ENCODE measurements at regions not wholly inside any gene's neighbourhood (a gene's known extent, or its start where the extent isn't known, plus 50 kb on each side); places are given as distances from the start of the nearest gene placed in this dataset.
"Not testable (repeated sequence)": the region's sequence is repeated elsewhere in the genome, so short reads cannot be mapped to it uniquely, and the experiment has no call there.

DNA sequence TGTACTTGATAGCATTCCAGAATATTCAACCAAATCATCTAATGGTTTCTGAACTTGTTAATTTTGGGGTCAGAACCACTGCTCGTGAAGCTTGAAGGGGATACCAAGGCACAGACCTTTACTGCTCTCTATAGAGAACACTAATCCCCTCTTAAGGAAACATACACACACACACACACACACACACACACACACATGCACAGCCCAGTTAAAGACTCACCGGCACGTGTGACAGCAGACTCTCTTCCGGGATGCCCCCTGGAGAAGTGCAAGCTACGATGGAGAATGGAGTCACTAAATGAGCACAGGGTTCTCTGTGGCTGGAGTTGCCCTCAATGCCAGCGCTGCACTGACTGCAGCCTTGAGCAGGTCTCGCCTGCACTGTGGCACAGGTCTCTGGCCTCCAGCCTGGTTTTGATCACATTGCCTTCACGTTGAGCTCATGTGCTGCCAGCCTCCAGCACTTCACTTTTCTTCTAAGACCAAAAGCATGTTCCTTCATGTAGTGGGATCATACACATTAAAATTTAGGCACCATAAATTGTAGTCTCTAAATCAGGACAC, 300.8 kb downstream of the POM121L12 start:
- no peaks in the 10 kb centered on the region for H3K27me3 ChIP-seq (ENCODE audit: control insufficient read depth, insufficient read depth, low read length)
- no peaks in the 10 kb centered on the region for H3K36me3 ChIP-seq (ENCODE audit: control insufficient read depth, insufficient read depth, low read length)
- H3K9ac ChIP-seq (ENCODE audit: low read length): no peak overlapping the region
- H3K4me1 ChIP-seq (ENCODE audit: control insufficient read depth, insufficient read depth, low read length): no peaks in the 10 kb centered on the region
- H3K4me3 ChIP-seq (ENCODE audit: low read length): no peak overlapping the region
- H3K9me3 ChIP-seq (ENCODE audit: control insufficient read depth, low read length): no peaks in the 10 kb centered on the region

DNA sequence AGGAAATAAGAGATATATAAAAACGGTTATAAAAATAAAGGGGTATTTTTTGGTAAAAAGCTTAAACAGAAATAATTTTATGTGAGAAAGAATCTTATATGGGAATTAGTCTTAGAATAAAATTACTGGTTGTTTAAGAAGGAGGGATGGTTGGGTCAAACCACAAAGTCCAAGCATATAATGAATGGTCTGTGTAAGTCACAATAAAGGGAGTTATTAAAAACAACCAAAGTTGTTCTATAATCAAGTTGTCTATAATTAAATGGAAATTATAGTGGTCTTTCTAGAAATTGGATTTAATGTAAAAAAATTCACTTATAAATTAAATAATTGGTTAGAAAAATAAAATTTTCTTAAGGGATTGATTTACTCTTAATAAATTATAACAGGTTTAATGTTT, 304.8 kb downstream of the POM121L12 start:
- no peaks in the 10 kb centered on the region for H3K9me3 ChIP-seq (ENCODE audit: control insufficient read depth, low read length)

DNA sequence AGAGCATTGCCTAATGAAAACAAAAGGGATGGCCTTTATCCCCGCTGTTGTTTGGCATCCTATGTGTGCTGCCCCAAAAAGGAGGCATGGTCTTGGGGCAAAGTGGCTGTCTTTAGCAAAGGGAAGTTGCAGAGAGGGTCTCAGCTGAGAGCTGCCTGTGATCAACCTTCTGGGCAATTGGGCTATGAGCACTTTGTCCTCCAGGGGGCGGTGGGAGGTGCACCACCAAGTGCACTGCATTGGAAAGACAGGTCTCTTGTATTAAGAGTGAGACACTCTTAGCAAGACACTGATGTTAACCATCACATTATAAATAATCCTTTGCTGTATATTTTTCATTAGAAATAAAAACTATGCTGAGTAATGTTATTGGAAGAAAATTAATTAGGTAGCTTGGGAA, 314.8 kb downstream of the POM121L12 start:
- H3K36me3 ChIP-seq (ENCODE audit: control insufficient read depth, insufficient read depth, low read length): no peaks in the 10 kb centered on the region
- no peaks in the 10 kb centered on the region for H3K9me3 ChIP-seq (ENCODE audit: control insufficient read depth, low read length)
- H3K27me3 ChIP-seq (ENCODE audit: control insufficient read depth, insufficient read depth, low read length): no peaks in the 10 kb centered on the region

More for the DNA sequence above, 304.8 kb downstream of the POM121L12 start:
- Histone ChIP-seq H3K36me3 (ENCODE audit: control insufficient read depth, insufficient read depth, low read length) (no peaks in the 10 kb centered on the region), H3K9ac (ENCODE audit: low read length) (no peak overlapping the region), H3K4me1 (ENCODE audit: control insufficient read depth, insufficient read depth, low read length) (no peaks in the 10 kb centered on the region), H3K4me3 (ENCODE audit: low read length) (no peak overlapping the region), H3K27me3 (ENCODE audit: control insufficient read depth, insufficient read depth, low read length) (no peaks in the 10 kb centered on the region)

DNA sequence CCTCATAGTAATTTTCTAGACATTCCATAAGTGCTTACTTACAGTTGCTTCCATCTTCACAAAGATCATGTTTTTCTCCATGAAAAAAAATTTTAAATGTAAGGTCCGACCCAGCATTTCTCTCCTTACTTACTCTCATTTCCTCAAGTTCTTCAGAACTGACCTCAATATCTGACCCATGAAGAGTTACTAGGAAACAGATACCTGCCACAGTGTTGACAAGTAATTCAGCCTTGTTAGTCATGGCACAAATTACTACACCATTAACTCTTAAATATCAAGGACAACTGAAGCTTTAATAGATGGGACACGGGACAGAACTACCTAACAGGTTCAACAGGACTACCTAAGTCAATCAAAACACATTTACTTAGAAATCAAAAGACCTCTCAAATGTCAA, 316.2 kb downstream of the POM121L12 start:
- H3K4me3 ChIP-seq (ENCODE audit: low read length): no peak overlapping the region
- no peaks in the 10 kb centered on the region for H3K27me3 ChIP-seq (ENCODE audit: control insufficient read depth, insufficient read depth, low read length)
- no peaks in the 10 kb centered on the region for H3K4me1 ChIP-seq (ENCODE audit: control insufficient read depth, insufficient read depth, low read length)
- no peak overlapping the region for H3K9ac ChIP-seq (ENCODE audit: low read length)
- H3K36me3 ChIP-seq (ENCODE audit: control insufficient read depth, insufficient read depth, low read length): no peaks in the 10 kb centered on the region
- H3K9me3 ChIP-seq (ENCODE audit: control insufficient read depth, low read length): no peaks in the 10 kb centered on the region

More for the DNA sequence above, 314.8 kb downstream of the POM121L12 start:
- H3K4me3 ChIP-seq (ENCODE audit: low read length): no peak overlapping the region
- H3K9ac ChIP-seq (ENCODE audit: low read length): no peak overlapping the region
- H3K4me1 ChIP-seq (ENCODE audit: control insufficient read depth, insufficient read depth, low read length): no peaks in the 10 kb centered on the region

DNA sequence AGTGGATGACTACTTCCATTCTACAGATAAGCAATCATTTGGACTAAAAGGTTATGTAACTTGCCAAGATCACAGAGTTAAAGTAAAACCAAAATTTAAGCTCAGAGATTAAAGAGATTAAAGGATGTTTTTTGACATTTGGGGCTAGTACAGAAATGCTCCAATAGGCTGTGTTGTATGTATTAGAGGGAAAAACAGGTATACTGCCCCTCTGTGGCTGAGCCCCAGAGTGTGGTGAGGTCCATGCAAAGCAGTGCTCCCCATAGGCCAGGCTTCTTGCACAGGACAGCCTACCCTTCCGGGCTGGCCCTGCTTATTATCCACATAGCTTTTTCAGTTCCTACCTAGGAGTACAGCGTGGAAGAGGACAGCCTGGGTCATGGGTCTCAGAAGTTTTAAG, 322.8 kb downstream of the POM121L12 start:
- no peaks in the 10 kb centered on the region for H3K36me3 ChIP-seq (ENCODE audit: control insufficient read depth, insufficient read depth, low read length)
- no peaks in the 10 kb centered on the region for H3K4me1 ChIP-seq (ENCODE audit: control insufficient read depth, insufficient read depth, low read length)
- H3K27me3 ChIP-seq (ENCODE audit: control insufficient read depth, insufficient read depth, low read length): no peaks in the 10 kb centered on the region
- H3K9ac ChIP-seq (ENCODE audit: low read length): no peak overlapping the region
- H3K9me3 ChIP-seq (ENCODE audit: control insufficient read depth, low read length): no peaks in the 10 kb centered on the region
- H3K4me3 ChIP-seq (ENCODE audit: low read length): no peak overlapping the region

DNA sequence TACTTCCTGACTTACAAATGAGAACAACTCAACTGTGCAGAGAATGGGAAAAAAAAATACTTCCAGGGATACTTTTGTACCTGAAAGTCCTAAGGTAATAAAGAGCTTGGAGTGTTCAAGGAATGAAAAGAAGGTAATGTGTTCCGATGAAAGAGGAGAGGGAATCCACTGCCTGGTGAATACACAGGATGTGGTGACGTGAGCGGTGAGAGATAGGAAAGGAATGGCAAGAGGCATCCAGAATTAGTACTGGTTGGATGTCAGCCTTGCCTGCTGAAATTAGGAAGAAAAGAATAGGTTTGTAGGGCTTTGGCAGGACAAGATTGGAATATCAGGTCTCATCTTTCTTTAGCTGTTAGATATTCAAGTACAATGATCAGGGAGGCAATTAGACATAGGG, 347.7 kb downstream of the POM121L12 start:
- no peaks in the 10 kb centered on the region for H3K27me3 ChIP-seq (ENCODE audit: control insufficient read depth, insufficient read depth, low read length)
- H3K9ac ChIP-seq (ENCODE audit: low read length): no peak overlapping the region
- no peaks in the 10 kb centered on the region for H3K4me1 ChIP-seq (ENCODE audit: control insufficient read depth, insufficient read depth, low read length)
- no peaks in the 10 kb centered on the region for H3K36me3 ChIP-seq (ENCODE audit: control insufficient read depth, insufficient read depth, low read length)
- no peak overlapping the region for H3K4me3 ChIP-seq (ENCODE audit: low read length)
- no peaks in the 10 kb centered on the region for H3K9me3 ChIP-seq (ENCODE audit: control insufficient read depth, low read length)

DNA sequence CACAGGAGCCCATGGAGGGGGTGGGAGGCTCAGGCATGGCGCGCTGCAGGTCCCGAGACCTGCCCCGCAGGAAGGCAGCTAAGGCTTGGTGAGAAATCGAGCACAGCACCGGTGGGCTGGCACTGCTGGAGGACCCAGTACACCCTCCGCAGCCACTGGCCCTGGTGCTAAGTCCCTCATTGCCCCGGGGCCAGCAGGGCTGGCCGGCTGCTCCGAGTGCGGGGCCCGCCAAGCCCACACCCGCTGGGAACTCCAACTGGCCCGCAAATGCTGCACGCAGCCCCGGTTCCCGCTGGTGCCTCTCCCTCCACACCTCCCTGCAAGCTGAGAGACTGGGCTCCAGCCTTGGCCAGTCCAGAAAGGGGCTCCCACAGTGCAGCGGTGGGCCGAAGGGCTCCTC, 349.8 kb downstream of the POM121L12 start:
- H3K27me3 ChIP-seq (ENCODE audit: control insufficient read depth, insufficient read depth, low read length); H3K4me3 ChIP-seq (ENCODE audit: low read length); H3K4me1 ChIP-seq (ENCODE audit: control insufficient read depth, insufficient read depth, low read length); H3K9me3 ChIP-seq (ENCODE audit: control insufficient read depth, low read length); H3K36me3 ChIP-seq (ENCODE audit: control insufficient read depth, insufficient read depth, low read length); H3K9ac ChIP-seq (ENCODE audit: low read length): not testable (repeated sequence)

DNA sequence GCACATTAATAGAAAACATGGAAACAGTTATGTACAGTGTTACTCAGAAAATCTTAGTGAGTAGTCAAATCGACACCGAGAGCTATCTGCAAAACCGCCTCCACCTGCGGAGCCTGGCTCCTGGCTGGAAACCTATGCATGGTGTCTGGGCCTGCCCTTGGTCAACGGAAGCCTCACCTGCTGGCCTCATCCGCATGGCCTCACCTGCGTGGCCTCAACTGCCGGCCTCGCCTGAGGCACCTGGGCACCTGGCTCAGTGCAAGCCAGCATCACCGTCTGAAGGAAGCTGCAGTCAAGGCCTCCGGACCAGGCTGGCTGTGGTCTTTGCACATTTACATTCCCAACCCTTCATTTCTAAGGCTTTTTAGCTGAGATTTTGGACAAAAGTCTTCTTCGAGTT, 352.1 kb downstream of the POM121L12 start:
- H3K4me1 ChIP-seq (ENCODE audit: control insufficient read depth, insufficient read depth, low read length): no peaks in the 10 kb centered on the region
- H3K9me3 ChIP-seq (ENCODE audit: control insufficient read depth, low read length): no peaks in the 10 kb centered on the region
- H3K9ac ChIP-seq (ENCODE audit: low read length): no peak overlapping the region
- no peak overlapping the region for H3K4me3 ChIP-seq (ENCODE audit: low read length)
- H3K36me3 ChIP-seq (ENCODE audit: control insufficient read depth, insufficient read depth, low read length): no peaks in the 10 kb centered on the region
- H3K27me3 ChIP-seq (ENCODE audit: control insufficient read depth, insufficient read depth, low read length): no peaks in the 10 kb centered on the region

DNA sequence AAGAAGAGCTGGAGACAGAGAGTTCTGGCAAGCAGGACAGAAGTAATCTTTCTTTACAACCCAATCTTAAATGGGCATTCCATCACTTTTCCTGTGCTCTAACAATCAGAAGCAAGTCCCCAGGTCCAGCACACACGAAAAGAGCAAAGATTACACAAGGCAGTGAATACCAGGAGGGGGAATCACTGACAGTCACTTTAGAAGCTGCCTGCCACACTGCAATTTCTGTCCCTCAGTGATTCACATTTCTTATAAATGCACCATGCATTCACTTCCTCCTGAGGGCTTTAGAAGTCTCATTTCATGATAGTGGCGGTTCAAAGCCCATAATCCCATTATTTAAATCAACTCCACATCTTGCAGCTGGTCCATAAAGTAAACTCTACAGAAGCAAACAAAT, 362.5 kb downstream of the POM121L12 start:
- Histone ChIP-seq H3K4me1 (ENCODE audit: control insufficient read depth, insufficient read depth, low read length) (no peaks in the 10 kb centered on the region), H3K4me3 (ENCODE audit: low read length) (no peak overlapping the region), H3K9me3 (ENCODE audit: control insufficient read depth, low read length) (no peaks in the 10 kb centered on the region), H3K36me3 (ENCODE audit: control insufficient read depth, insufficient read depth, low read length) (no peaks in the 10 kb centered on the region), H3K27me3 (ENCODE audit: control insufficient read depth, insufficient read depth, low read length) (no peaks in the 10 kb centered on the region), H3K9ac (ENCODE audit: low read length) (no peak overlapping the region)

DNA sequence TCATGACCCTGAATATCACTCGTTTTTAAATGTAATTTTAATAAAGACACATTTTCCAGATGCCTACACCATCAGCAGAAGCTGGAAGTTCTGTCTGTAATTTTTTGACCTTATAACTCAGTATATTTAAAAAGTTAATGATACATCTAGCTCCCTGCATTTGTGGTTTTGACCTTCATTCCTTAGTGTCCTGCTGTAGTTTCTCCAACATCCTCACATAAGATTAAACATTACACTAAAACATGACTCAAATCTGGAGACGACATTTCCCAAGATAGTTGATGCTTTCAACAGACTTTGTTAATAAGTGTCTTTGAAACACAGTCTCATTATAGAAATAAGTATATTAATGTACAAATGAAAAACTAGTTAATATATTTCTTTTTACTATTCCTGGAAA, 363.1 kb downstream of the POM121L12 start:
- no peaks in the 10 kb centered on the region for H3K36me3 ChIP-seq (ENCODE audit: control insufficient read depth, insufficient read depth, low read length)
- H3K9me3 ChIP-seq (ENCODE audit: control insufficient read depth, low read length): no peaks in the 10 kb centered on the region
- no peaks in the 10 kb centered on the region for H3K27me3 ChIP-seq (ENCODE audit: control insufficient read depth, insufficient read depth, low read length)
- H3K4me1 ChIP-seq (ENCODE audit: control insufficient read depth, insufficient read depth, low read length): no peaks in the 10 kb centered on the region
- no peak overlapping the region for H3K9ac ChIP-seq (ENCODE audit: low read length)
- no peak overlapping the region for H3K4me3 ChIP-seq (ENCODE audit: low read length)

DNA sequence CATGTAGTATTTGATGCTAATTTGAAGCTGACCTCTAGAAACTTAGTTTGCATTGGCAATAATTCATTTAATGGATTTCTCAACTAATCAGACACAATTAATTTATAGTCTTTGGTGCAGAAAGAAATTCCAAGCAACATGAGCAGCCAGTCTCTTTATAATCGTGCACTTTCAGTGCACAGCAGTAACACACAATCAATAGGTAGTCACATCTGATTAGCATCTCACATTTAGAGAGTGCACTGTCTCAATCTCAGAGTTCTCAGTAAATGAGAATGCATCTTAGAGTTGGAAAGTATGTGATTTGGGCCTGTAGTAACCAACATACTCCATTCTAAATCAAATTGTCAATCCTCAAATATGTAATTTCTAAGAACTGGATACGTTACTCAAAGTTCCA, 377.6 kb downstream of the POM121L12 start:
- H3K27me3 ChIP-seq (ENCODE audit: control insufficient read depth, insufficient read depth, low read length): no peaks in the 10 kb centered on the region
- no peaks in the 10 kb centered on the region for H3K4me1 ChIP-seq (ENCODE audit: control insufficient read depth, insufficient read depth, low read length)
- no peak overlapping the region for H3K9ac ChIP-seq (ENCODE audit: low read length)
- no peaks in the 10 kb centered on the region for H3K9me3 ChIP-seq (ENCODE audit: control insufficient read depth, low read length)
- no peaks in the 10 kb centered on the region for H3K36me3 ChIP-seq (ENCODE audit: control insufficient read depth, insufficient read depth, low read length)
- H3K4me3 ChIP-seq (ENCODE audit: low read length): no peak overlapping the region

DNA sequence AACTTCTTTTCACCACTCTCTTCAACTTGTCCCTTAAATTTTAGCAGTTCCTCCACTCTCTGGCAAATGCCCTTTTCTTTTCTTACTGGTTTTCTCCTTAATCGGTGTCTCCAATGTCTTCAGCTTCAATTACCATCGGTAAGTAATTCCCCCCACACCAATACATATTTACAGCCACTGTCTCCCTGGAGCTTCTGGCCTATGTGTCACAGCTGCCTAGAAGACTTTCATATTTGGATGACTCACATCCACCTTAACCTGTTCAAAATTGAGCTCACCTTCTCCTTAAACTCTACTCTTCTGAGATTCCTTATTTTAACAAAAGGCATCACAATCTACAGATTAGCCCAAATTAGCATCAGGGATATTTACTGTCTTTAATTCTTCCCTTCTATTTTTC, 380.4 kb downstream of the POM121L12 start:
- H3K36me3 ChIP-seq (ENCODE audit: control insufficient read depth, insufficient read depth, low read length): no peaks in the 10 kb centered on the region
- no peak overlapping the region for H3K9ac ChIP-seq (ENCODE audit: low read length)
- no peaks in the 10 kb centered on the region for H3K4me1 ChIP-seq (ENCODE audit: control insufficient read depth, insufficient read depth, low read length)
- H3K27me3 ChIP-seq (ENCODE audit: control insufficient read depth, insufficient read depth, low read length): no peaks in the 10 kb centered on the region
- no peaks in the 10 kb centered on the region for H3K9me3 ChIP-seq (ENCODE audit: control insufficient read depth, low read length)
- H3K4me3 ChIP-seq (ENCODE audit: low read length): no peak overlapping the region

DNA sequence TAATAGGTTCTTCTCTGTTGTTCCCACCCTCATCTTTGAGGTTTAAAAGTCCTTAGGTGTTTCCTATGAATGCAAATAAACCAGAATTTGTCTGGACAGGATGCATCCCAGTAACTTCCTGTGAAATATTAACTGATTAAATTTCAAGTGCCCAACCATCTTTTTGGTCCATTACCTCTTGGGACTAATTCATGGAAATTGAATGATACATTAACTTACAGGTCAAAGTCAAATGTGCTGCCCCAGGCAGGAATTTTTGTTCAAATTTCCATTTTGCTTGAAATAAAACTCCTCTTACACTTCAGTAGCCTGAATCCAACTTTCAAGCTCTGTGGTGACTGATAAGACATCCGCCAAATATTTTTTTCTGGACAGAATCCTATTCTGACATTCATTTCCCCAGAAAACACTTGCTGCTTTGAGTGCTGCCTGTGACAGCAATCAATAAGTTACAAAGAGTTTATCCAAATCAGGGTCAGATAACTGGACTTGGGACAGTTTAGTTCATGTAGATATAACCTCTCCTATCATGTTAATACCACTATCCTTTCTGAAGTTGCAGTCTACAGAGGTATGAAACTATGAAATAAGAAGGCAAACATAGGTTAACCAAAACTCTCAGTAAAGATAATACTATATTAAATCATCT, 383.5 kb downstream of the POM121L12 start:
- Histone ChIP-seq H3K4me1 (ENCODE audit: control insufficient read depth, insufficient read depth, low read length) (no peaks in the 10 kb centered on the region), H3K36me3 (ENCODE audit: control insufficient read depth, insufficient read depth, low read length) (no peaks in the 10 kb centered on the region), H3K27me3 (ENCODE audit: control insufficient read depth, insufficient read depth, low read length) (no peaks in the 10 kb centered on the region), H3K9me3 (ENCODE audit: control insufficient read depth, low read length) (no peaks in the 10 kb centered on the region), H3K9ac (ENCODE audit: low read length) (no peak overlapping the region), H3K4me3 (ENCODE audit: low read length) (no peak overlapping the region)

Data from mucosa of stomach (tissue), 1 donor.